Fibroblast of peridontal ligament (primary cell): ENCODE measurements at regions not wholly inside any gene's neighbourhood (a gene's known extent, or its start where the extent isn't known, plus 50 kb on each side); places are given as distances from the start of the nearest gene placed in this dataset.

Source experiments
- DNase-seq: peaks from one replicate; pipeline ENCODE4 v3.0.0-alpha.2; 2010; ENCODE audit errors: extremely low read depth

GRCh38 chr1:182295697-182296096 lies 95.9 kb downstream of the GLUL start:
- DNase-seq = no peak

- DNase-seq = no peak
These were observed 98.4 kb downstream of the GLUL start for GRCh38 chr1:182293119-182293589.

GRCh38 chr1:182292193-182292741 lies 99.3 kb downstream of the GLUL start:
- DNase-seq = no peak

- no peak for DNase-seq
These were observed 99.9 kb downstream of the GLUL start for GRCh38 chr1:182291584-182292192.

GRCh38 chr1:182288749-182289604 lies 102.6 kb downstream of the GLUL start:
- DNase-seq = no peak

GRCh38 chr1:182286761-182287160 lies 104.8 kb downstream of the GLUL start:
- no peak for DNase-seq

GRCh38 chr1:182283746-182284544 lies 107.6 kb downstream of the GLUL start:
- no peak for DNase-seq

GRCh38 chr1:182281541-182281940 lies 110.0 kb downstream of the GLUL start:
- DNase-seq = no peak

- DNase-seq = no peak
These were observed 111.1 kb downstream of the GLUL start for GRCh38 chr1:182280504-182280900.

- no peak for DNase-seq
These were observed 111.7 kb downstream of the GLUL start for GRCh38 chr1:182279724-182280503.

- DNase-seq = no peak
These were observed 112.3 kb downstream of the GLUL start for GRCh38 chr1:182279302-182279701.

- DNase-seq = no peak
These were observed 113.2 kb downstream of the GLUL start for GRCh38 chr1:182278144-182279054.

GRCh38 chr1:182275271-182275670 lies 116.3 kb downstream of the GLUL start:
- no peak for DNase-seq

GRCh38 chr1:182274618-182275017 lies 117.0 kb downstream of the GLUL start:
- DNase-seq = no peak

GRCh38 chr1:182270731-182271130 lies 120.9 kb downstream of the GLUL start:
- DNase-seq = no peak

GRCh38 chr1:182269097-182269496 lies 122.5 kb downstream of the GLUL start:
- no peak for DNase-seq

GRCh38 chr1:182268669-182269068 lies 122.9 kb downstream of the GLUL start:
- DNase-seq = no peak

- no peak for DNase-seq
These were observed 127.4 kb downstream of the GLUL start for GRCh38 chr1:182264185-182264584.

GRCh38 chr1:182263706-182264105 lies 127.9 kb downstream of the GLUL start:
- DNase-seq = no peak

GRCh38 chr1:182262425-182262824 lies 129.2 kb downstream of the GLUL start:
- no peak for DNase-seq
